Endothelial cell of umbilical vein (primary cell): ENCODE measurements at regions not wholly inside any gene's neighbourhood (a gene's known extent, or its start where the extent isn't known, plus 50 kb on each side); places are given as distances from the start of the nearest gene placed in this dataset.

Source experiments
- BruUV-seq: library from RNA; stranded (reverse); fragments of 400-500 nt; replicated peaks from 2 replicates; lab custom pipeline; 2021; lab: Mats Ljungman, UMichigan
- CTCF ChIA-PET: fragments of 300-600, 350-600 bp; sonication (Branson Sonifier 250); formaldehyde crosslinking; loops from one replicate; lab custom pipeline; 2021; ENCODE audit warnings: antibody characterized with exemption, inconsistent platforms; lab: Charles Lee
- POLR2A ChIA-PET: fragments of 300-600, 350-600 bp; sonication (Branson Sonifier 250); formaldehyde crosslinking; loops from one replicate; lab custom pipeline; 2021; ENCODE audit warnings: antibody characterized with exemption, inconsistent platforms; lab: Charles Lee
- DNase-seq: peaks from one replicate; pipeline ENCODE4 v3.0.0-alpha.2; 2011; ENCODE audit warnings: low read depth, low spot score
- FAIRE-seq: peaks from 2 replicates; lab custom pipeline; 2011; peaks lifted over from hg19 to GRCh38; lab: Jason Lieb, UNC
- H2AFZ ChIP-seq: 2 replicates; pipeline ENCODE4 v1.6.0; 2012; ENCODE audit warnings: low read depth, low read length, control low read depth, inconsistent platforms
- H3K27ac ChIP-seq: 2 replicates; pipeline ENCODE4 v1.5.1; 2011; ENCODE audit warnings: low read depth, mild to moderate bottlenecking, control low read depth, low read length, moderate library complexity; ENCODE audit not compliant: insufficient read depth
- H3K27me3 ChIP-seq, 2 experiments: 2 replicates each; pipeline versions ENCODE4 v1.6.0 to v1.6.1; 2011; ENCODE audit warnings: low read length in 2 of 2, mixed read lengths in 1 of 2; ENCODE audit not compliant: control insufficient read depth in 2 of 2, insufficient read depth in 2 of 2
- H3K36me3 ChIP-seq, 2 experiments: 2 replicates in 1 of 2; 3 replicates in 1 of 2; pipeline ENCODE4 v1.5.1; 2011; ENCODE audit warnings: low read length in 2 of 2, mild to moderate bottlenecking in 1 of 2, moderate library complexity in 1 of 2; ENCODE audit not compliant: control insufficient read depth in 2 of 2, insufficient read depth in 2 of 2; ENCODE audit errors: extremely low read depth in 1 of 2
- H3K4me1 ChIP-seq: 3 replicates; pipeline ENCODE4 v1.5.1; 2011; ENCODE audit warnings: mild to moderate bottlenecking, low read length; ENCODE audit not compliant: control insufficient read depth, insufficient read depth; ENCODE audit errors: extremely low read depth
- H3K4me2 ChIP-seq: 2 replicates; pipeline ENCODE4 v1.6.1; 2011; ENCODE audit warnings: low read length, control low read depth, mixed read lengths; ENCODE audit not compliant: insufficient read depth
- H3K4me3 ChIP-seq, 3 experiments: fragments of 200-600 bp in 1 of 3; sonication (generic), shearing (Covaris generic) in 1 of 3; replicated peaks in 1 of 3; 2 replicates each; pipeline ENCODE4 v1.5.1; 2011 to 2016; ENCODE audit warnings: control low read depth in 3 of 3, low read length in 3 of 3, mild to moderate bottlenecking in 2 of 3, inconsistent platforms in 1 of 3, low read depth in 1 of 3, moderate library complexity in 1 of 3; ENCODE audit not compliant: insufficient read depth in 1 of 3
- H3K79me2 ChIP-seq: 2 replicates; pipeline ENCODE4 v1.6.0; 2012; ENCODE audit warnings: low read length, inconsistent platforms; ENCODE audit not compliant: control insufficient read depth, insufficient read depth
- H3K9ac ChIP-seq: replicated peaks from 2 replicates; pipeline ENCODE3; 2011; ENCODE audit warnings: low read length, control low read depth; ENCODE audit not compliant: insufficient read depth; ENCODE audit errors: extremely low read depth
- H3K9me1 ChIP-seq: replicated peaks from 3 replicates; pipeline ENCODE4 v1.6.0; 2011; ENCODE audit warnings: mild to moderate bottlenecking, low read length; ENCODE audit not compliant: control insufficient read depth, insufficient read depth; ENCODE audit errors: extremely low read depth
- H3K9me3 ChIP-seq: replicated peaks from 2 replicates; pipeline ENCODE4 v1.5.1; 2012; ENCODE audit warnings: low read length, inconsistent platforms; ENCODE audit not compliant: control insufficient read depth, insufficient read depth
- H4K20me1 ChIP-seq: replicated peaks from 2 replicates; pipeline ENCODE3; 2011; ENCODE audit warnings: mild to moderate bottlenecking, low read length; ENCODE audit not compliant: control insufficient read depth, insufficient read depth; ENCODE audit errors: extremely low read depth
- EZH2 ChIP-seq: IDR thresholded peaks from 2 replicates; pipeline ENCODE4 v1.6.1; 2012; ENCODE audit warnings: borderline replicate concordance, low read depth, mild to moderate bottlenecking, moderate library complexity, low read length, inconsistent platforms; ENCODE audit not compliant: severe bottlenecking
- FOS ChIP-seq: IDR thresholded peaks from 2 replicates; pipeline ENCODE4 v1.6.1; 2011; ENCODE audit warnings: mild to moderate bottlenecking, low read length, moderate library complexity, borderline replicate concordance; ENCODE audit not compliant: insufficient read depth
- GATA2 ChIP-seq: IDR thresholded peaks from 2 replicates; pipeline ENCODE4 v1.7.0; 2011; ENCODE audit warnings: low read depth, mild to moderate bottlenecking, moderate library complexity, mixed read lengths, low read length; ENCODE audit not compliant: insufficient read length, insufficient read depth
- JUN ChIP-seq: IDR thresholded peaks from 2 replicates; pipeline ENCODE4 v1.6.1; 2011; ENCODE audit warnings: borderline replicate concordance, low read depth; ENCODE audit not compliant: insufficient read length, insufficient read depth
- MYC ChIP-seq: IDR thresholded peaks from one replicate; pipeline ENCODE4 v1.6.1; 2011; ENCODE audit warnings: mild to moderate bottlenecking, low read depth, low read length
- POLR2A ChIP-seq: IDR thresholded peaks from 2 replicates; pipeline ENCODE4 v1.6.1; 2012; ENCODE audit warnings: low read depth, mild to moderate bottlenecking, control low read depth, low read length
- POLR2AphosphoS5 ChIP-seq: IDR thresholded peaks from 2 replicates; pipeline ENCODE4 v1.6.1; 2012; ENCODE audit warnings: low read depth, mild to moderate bottlenecking, control low read depth, low read length, moderate library complexity; ENCODE audit not compliant: insufficient read depth
- dilution Hi-C: fragments of 300-500 bp; cut with MboI; formaldehyde crosslinking; loops from one replicate; pipeline ENCODE4 v1.15.0; 2019; ENCODE audit warnings: low sequenced_read_pairs; ENCODE audit not compliant: extremely low pct_ligation_motif_present
- intact Hi-C: fragments of 100-400 bp; cut with micrococcal nuclease; formaldehyde crosslinking; loops from one replicate; pipeline ENCODE4 v1.10.0; 2022
- TF ChIP-seq, protein P1 (sequence below), 2 donors: IDR thresholded peaks; 1 replicate in 1 of 2; 2 replicates in 1 of 2; pipeline ENCODE4 v1.5.1; 2011; ENCODE audit warnings: low read length in 2 of 2, mild to moderate bottlenecking in 2 of 2, moderate library complexity in 2 of 2, control low read depth in 1 of 2, inconsistent platforms in 1 of 2, low read depth in 1 of 2; ENCODE audit not compliant: insufficient read depth in 1 of 2; ENCODE audit errors: extremely low read depth in 1 of 2
- TF ChIP-seq, protein P2 (sequence below): IDR thresholded peaks from 2 replicates; pipeline ENCODE4 v1.6.1; 2011; ENCODE audit not compliant: insufficient read depth, insufficient read length

DNA sequence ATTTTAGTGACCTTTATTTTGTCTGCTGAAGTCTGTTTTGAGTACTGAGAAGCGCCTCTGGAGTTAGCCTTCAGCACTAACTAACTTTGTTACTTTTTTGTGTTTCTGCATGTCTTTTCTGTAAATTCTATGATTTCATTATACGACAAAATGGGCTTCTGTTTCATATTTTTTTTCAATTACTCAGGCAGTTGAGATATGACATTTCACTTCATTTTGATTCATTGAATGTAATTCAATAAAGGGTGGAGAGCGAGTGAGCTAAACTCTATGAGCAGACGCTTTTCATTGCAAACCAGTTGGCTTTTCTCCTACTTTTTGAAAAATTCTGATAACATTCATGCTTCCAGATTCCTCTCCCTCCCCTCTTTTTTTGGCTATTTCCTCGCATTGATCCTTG is 84.4 kb upstream of the KCNH8 start:
- dilution Hi-C loops: no loop called here
- Histone ChIP-seq H3K27ac (no peak overlapping the region), H3K4me2 (no peak overlapping the region), H3K79me2 (no peaks in the 10 kb centered on the region), H2AFZ (no peak overlapping the region), H3K27me3 (no peaks in the 10 kb centered on the region), H3K9me1 (no peaks in the 10 kb centered on the region), H3K9me3 (peaks cover 5% of the 10 kb centered on the region), H3K4me3 (no peak overlapping the region), H3K36me3 (no peaks in the 10 kb centered on the region), H3K9ac (no peak overlapping the region), H4K20me1 (no peaks in the 10 kb centered on the region), H3K4me1 (no peaks in the 10 kb centered on the region)
- FAIRE-seq (no peak), DNase-seq (no peak)
- intact Hi-C loops: no loop called here
- no TSS peak for BruUV-seq
- no peak for TF ChIP-seq FOS
- POLR2A ChIA-PET: no interaction called here
- CTCF ChIA-PET: no interaction called here

DNA sequence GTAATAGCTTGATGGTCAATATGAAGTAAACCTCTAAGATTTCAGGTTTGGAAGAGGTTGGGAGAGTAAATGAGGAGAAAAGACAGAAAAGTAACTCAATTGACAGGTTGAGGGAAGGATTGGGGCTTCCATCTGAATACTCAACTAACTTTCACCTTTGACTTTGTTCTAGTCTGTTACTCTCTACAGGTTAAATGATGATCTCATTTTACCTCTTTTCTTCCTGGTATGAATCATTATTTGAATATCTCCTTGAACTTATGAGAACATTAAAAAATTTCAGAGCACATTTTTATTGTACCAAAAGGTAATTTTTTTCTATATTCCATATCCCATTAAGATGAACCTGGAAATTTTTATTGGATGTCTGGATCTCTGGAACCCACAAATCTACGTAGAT is 87.9 kb upstream of the KCNH8 start:
- FAIRE-seq (no peak), DNase-seq (no peak)
- Histone ChIP-seq H3K4me2 (no peak overlapping the region), H3K9me1 (no peaks in the 10 kb centered on the region), H3K27me3 (no peaks in the 10 kb centered on the region), H4K20me1 (no peaks in the 10 kb centered on the region), H3K79me2 (no peaks in the 10 kb centered on the region), H3K36me3 (no peaks in the 10 kb centered on the region), H3K9ac (no peak overlapping the region), H3K4me3 (no peak overlapping the region), H3K4me1 (no peaks in the 10 kb centered on the region), H2AFZ (no peak overlapping the region), H3K9me3 (peaks cover 3% of the 10 kb centered on the region), H3K27ac (no peak overlapping the region)
- ChIA-PET POLR2A (no interaction called here), CTCF (no interaction called here)
- intact Hi-C loops (no loop called here), dilution Hi-C loops (no loop called here)
- no peak for TF ChIP-seq POLR2A
- TF ChIP-seq MYC: no peak
- TF ChIP-seq, protein P1, sequence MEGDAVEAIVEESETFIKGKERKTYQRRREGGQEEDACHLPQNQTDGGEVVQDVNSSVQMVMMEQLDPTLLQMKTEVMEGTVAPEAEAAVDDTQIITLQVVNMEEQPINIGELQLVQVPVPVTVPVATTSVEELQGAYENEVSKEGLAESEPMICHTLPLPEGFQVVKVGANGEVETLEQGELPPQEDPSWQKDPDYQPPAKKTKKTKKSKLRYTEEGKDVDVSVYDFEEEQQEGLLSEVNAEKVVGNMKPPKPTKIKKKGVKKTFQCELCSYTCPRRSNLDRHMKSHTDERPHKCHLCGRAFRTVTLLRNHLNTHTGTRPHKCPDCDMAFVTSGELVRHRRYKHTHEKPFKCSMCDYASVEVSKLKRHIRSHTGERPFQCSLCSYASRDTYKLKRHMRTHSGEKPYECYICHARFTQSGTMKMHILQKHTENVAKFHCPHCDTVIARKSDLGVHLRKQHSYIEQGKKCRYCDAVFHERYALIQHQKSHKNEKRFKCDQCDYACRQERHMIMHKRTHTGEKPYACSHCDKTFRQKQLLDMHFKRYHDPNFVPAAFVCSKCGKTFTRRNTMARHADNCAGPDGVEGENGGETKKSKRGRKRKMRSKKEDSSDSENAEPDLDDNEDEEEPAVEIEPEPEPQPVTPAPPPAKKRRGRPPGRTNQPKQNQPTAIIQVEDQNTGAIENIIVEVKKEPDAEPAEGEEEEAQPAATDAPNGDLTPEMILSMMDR (IDR thresholded peaks at IDR 0.05; ENCODE audit: extremely low read depth in 1 of 2, insufficient read depth in 1 of 2, low read depth in 1 of 2, low read length in 2 of 2): no peak
- no peak for TF ChIP-seq EZH2
- no peak for TF ChIP-seq POLR2AphosphoS5
- TF ChIP-seq GATA2: no peak
- TF ChIP-seq FOS: no peak
- no peak for TF ChIP-seq JUN
- TF ChIP-seq, protein P2, sequence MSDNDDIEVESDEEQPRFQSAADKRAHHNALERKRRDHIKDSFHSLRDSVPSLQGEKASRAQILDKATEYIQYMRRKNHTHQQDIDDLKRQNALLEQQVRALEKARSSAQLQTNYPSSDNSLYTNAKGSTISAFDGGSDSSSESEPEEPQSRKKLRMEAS: no peak
- BruUV-seq: no TSS peak
